A673 (cell line): ENCODE measurements at regions not wholly inside any gene's neighbourhood (a gene's known extent, or its start where the extent isn't known, plus 50 kb on each side); places are given as distances from the start of the nearest gene placed in this dataset.

Source experiments
- CTCF ChIP-seq: fragments of 300-800, 200-600 bp; sonication (generic); conservative IDR thresholded peaks from 2 replicates; pipeline ENCODE4 v1.5.1; 2017; ENCODE audit warnings: low read depth, mild to moderate bottlenecking, antibody characterized with exemption, low read length, moderate library complexity, mixed read lengths
- EZH2 ChIP-seq: fragments of 200-600 bp; sonication (generic); IDR thresholded peaks from 2 replicates; pipeline ENCODE4 v1.6.1; 2017; ENCODE audit warnings: borderline replicate concordance, low read depth, mild to moderate bottlenecking, mixed read lengths, antibody characterized with exemption, low read length; ENCODE audit not compliant: poor library complexity, severe bottlenecking

- TF ChIP-seq CTCF: no peak
- TF ChIP-seq EZH2: no peak
Observed at GRCh38 chr21:35297665-35298064, 248.6 kb upstream of the RUNX1 start.
